HEK293T (cell line): ENCODE measurements at regions not wholly inside any gene's neighbourhood (a gene's known extent, or its start where the extent isn't known, plus 50 kb on each side); places are given as distances from the start of the nearest gene placed in this dataset.

Experiments used
- CTCF ChIA-PET: fragments of 350-600 bp; formaldehyde crosslinking; extraction: SDS; loops from one replicate; lab custom pipeline; 2021; ENCODE audit warnings: antibody characterized with exemption, inconsistent platforms; lab: Yijun Ruan, JAX
- POLR2A ChIA-PET: fragments of 350-600 bp; formaldehyde crosslinking; extraction: SDS; loops from one replicate; lab custom pipeline; 2020; ENCODE audit warnings: antibody characterized with exemption, inconsistent platforms; lab: Yijun Ruan, JAX
- DNase-seq: peaks from one replicate; pipeline ENCODE4 v3.0.0; 2012; ENCODE audit warnings: mixed read lengths; ENCODE audit errors: extremely low spot score
- ARNT ChIP-seq: fragments of 450-650 bp; IDR thresholded peaks from 2 replicates; pipeline ENCODE4 v1.6.1; 2017; ENCODE audit warnings: mild to moderate bottlenecking
- BHLHE40 ChIP-seq: fragments of 450-650 bp; IDR thresholded peaks from 2 replicates; pipeline ENCODE4 v1.6.1; 2016; ENCODE audit warnings: mild to moderate bottlenecking, moderate library complexity, borderline replicate concordance
- CTBP1 ChIP-seq: fragments of 450-650 bp; IDR thresholded peaks from 2 replicates; pipeline ENCODE4 v1.6.1; 2016; ENCODE audit warnings: borderline replicate concordance
- ELF4 ChIP-seq: fragments of 450-650 bp; IDR thresholded peaks from 2 replicates; pipeline ENCODE4 v1.6.1; 2017; ENCODE audit warnings: antibody characterized with exemption
- FOXA1 ChIP-seq: fragments of 450-650 bp; IDR thresholded peaks from 2 replicates; pipeline ENCODE4 v1.6.1; 2016; ENCODE audit warnings: mild to moderate bottlenecking
- FOXK2 ChIP-seq: fragments of 450-650 bp; IDR thresholded peaks from 2 replicates; pipeline ENCODE4 v1.6.1; 2016; ENCODE audit warnings: mild to moderate bottlenecking
- FOXM1 ChIP-seq: fragments of 450-650 bp; IDR thresholded peaks from 2 replicates; pipeline ENCODE4 v1.6.1; 2017; ENCODE audit warnings: mild to moderate bottlenecking, borderline replicate concordance
- HDGF ChIP-seq: fragments of 450-650 bp; IDR thresholded peaks from 2 replicates; pipeline ENCODE4 v1.6.1; 2017; ENCODE audit warnings: antibody characterized with exemption, borderline replicate concordance
- L3MBTL2 ChIP-seq: fragments of 450-650 bp; conservative IDR thresholded peaks from 2 replicates; pipeline ENCODE4 v1.6.1; 2016; ENCODE audit warnings: mild to moderate bottlenecking
- LEF1 ChIP-seq: fragments of 450-650 bp; IDR thresholded peaks from 2 replicates; pipeline ENCODE4 v1.6.1; 2017; ENCODE audit warnings: mild to moderate bottlenecking, borderline replicate concordance
- NFRKB ChIP-seq: fragments of 450-650 bp; IDR thresholded peaks from 2 replicates; pipeline ENCODE4 v1.6.1; 2016; ENCODE audit warnings: mild to moderate bottlenecking, moderate library complexity
- SP1 ChIP-seq: fragments of 450-650 bp; IDR thresholded peaks from 2 replicates; pipeline ENCODE4 v1.6.1; 2017
- SUZ12 ChIP-seq: fragments of 450-650 bp; IDR thresholded peaks from 2 replicates; pipeline ENCODE4 v1.6.1; 2016; ENCODE audit warnings: mild to moderate bottlenecking
- TARDBP ChIP-seq: fragments of 450-650 bp; IDR thresholded peaks from 2 replicates; pipeline ENCODE4 v1.6.1; 2016
- ZNF384 ChIP-seq: fragments of 450-650 bp; IDR thresholded peaks from 2 replicates; pipeline ENCODE4 v1.6.1; 2016
- TF ChIP-seq, protein P1 (sequence below): fragments of 450-650 bp; IDR thresholded peaks from 2 replicates; pipeline ENCODE4 v1.6.1; 2016

GRCh38 chr14:44283836-44284235 lies 223.2 kb downstream of the FSCB start:
- POLR2A ChIA-PET = no interaction called here

DNA sequence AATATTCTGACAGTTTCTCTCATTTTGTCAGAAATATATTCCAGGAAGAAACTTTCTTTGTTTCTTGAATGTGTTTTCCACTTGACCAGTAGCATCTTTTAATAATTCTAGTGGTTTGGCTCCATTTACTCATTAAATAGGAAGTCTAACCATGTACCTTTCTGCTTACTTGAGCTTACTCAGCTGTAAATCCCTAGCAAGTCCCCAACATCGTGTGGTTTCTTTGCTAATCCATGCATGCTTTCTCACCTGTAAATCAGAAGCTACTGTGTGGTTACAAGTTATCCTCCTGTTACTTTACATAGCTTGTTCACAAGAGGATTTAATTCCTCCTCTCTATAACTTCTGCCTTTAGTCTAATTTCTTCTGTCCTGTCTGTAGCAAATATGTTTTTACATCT lies 227.7 kb downstream of the FSCB start:
- CTCF ChIA-PET = no interaction called here
- no peak for DNase-seq
- no peak for TF ChIP-seq ARNT
- no peak for TF ChIP-seq NFRKB
- no peak for TF ChIP-seq FOXA1
- TF ChIP-seq CTBP1 = no peak
- TF ChIP-seq TARDBP = no peak
- TF ChIP-seq BHLHE40 = no peak
- POLR2A ChIA-PET = no interaction called here

More at GRCh38 chr14:44283836-44284235, 223.2 kb downstream of the FSCB start:
- CTCF ChIA-PET = no interaction called here
- TF ChIP-seq ELF4 = no peak
- no peak for DNase-seq

DNA sequence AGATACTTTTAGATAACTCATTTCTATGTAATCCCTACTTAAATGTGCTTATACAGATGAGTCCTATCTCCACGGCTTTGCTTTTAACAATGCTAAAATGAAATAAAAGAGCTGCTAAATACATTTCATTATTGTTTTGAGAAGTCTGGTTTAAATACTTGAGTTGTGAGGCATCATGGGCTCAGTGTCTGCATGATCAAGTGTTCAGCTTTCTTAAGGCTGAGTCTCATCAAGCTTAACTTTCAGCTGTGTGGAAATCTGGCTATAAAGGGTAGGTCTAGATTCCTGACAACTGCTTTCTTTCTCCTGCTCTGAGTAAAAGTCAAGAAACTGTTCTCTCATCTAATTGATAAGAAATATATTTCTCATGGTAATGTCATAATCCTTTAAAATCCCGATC lies 235.4 kb downstream of the FSCB start:
- TF ChIP-seq, protein P1, sequence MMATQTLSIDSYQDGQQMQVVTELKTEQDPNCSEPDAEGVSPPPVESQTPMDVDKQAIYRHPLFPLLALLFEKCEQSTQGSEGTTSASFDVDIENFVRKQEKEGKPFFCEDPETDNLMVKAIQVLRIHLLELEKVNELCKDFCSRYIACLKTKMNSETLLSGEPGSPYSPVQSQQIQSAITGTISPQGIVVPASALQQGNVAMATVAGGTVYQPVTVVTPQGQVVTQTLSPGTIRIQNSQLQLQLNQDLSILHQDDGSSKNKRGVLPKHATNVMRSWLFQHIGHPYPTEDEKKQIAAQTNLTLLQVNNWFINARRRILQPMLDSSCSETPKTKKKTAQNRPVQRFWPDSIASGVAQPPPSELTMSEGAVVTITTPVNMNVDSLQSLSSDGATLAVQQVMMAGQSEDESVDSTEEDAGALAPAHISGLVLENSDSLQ = no peak
- TF ChIP-seq FOXA1 (no peak), SUZ12 (no peak), LEF1 (no peak), L3MBTL2 (no peak), FOXM1 (no peak), NFRKB (no peak), SP1 (no peak), ELF4 (no peak), FOXK2 (no peak), ZNF384 (no peak), CTBP1 (no peak), ARNT (no peak), HDGF (no peak)
- DNase-seq = no peak
- ChIA-PET POLR2A (no interaction called here), CTCF (no interaction called here)

DNA sequence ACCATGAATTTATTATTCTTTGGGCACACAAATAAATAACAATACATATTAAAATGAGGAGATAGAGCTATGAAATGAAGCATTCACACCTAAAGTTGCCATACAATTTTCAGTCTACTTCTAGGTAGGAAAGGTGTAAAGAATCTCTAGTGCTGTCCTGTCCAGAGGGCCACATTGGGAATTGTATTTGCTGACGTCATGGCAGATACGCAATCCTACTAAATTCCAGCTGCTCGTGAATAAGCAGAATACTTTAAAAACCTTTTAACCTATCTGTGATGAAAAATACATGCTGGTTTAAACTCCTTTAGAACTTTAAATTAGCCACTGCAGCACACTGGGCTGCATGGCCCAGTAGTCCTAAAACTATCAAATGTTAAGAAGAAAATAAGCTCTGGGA lies 236.1 kb downstream of the FSCB start:
- ChIA-PET CTCF (no interaction called here), POLR2A (no interaction called here)
- TF ChIP-seq HDGF = no peak
- TF ChIP-seq SP1 = no peak
- TF ChIP-seq CTBP1 = no peak
- no peak for TF ChIP-seq FOXM1
- DNase-seq = no peak

- POLR2A ChIA-PET = no interaction called here
- CTCF ChIA-PET = no interaction called here
- no peak for TF ChIP-seq FOXM1
- no peak for TF ChIP-seq FOXK2
- no peak for TF ChIP-seq ELF4
- TF ChIP-seq NFRKB = no peak
- no peak for TF ChIP-seq SUZ12
- no peak for TF ChIP-seq FOXA1
- TF ChIP-seq HDGF = no peak
- no peak for DNase-seq
Observed at GRCh38 chr14:44265246-44265645, 241.8 kb downstream of the FSCB start.

DNA sequence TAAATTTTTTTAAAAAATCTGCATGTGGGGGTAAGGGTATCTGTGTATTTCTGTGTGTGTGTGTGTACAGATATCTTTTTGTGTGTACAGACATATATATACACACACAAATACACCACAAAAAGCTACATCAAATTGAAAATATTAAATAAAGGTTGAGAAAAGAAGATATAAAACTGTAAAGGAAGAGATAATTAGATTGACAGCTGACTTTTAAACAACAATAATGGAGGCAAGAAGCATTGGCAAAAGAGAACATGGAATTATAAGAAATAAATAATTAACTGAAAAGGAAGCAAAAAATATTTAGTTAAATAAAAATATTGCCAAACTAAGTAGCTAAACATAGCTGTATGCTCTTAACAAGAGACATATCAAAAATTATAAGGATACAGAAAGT lies 291.4 kb downstream of the FSCB start:
- POLR2A ChIA-PET = no interaction called here
- no peak for TF ChIP-seq CTBP1
- TF ChIP-seq ZNF384 = no peak
- TF ChIP-seq BHLHE40 = no peak
- no peak for TF ChIP-seq TARDBP
- TF ChIP-seq ARNT = no peak
- TF ChIP-seq FOXK2 = no peak
- TF ChIP-seq SUZ12 = no peak
- no peak for TF ChIP-seq FOXM1
- TF ChIP-seq SP1 = no peak
- CTCF ChIA-PET = no interaction called here
- DNase-seq = no peak

DNA sequence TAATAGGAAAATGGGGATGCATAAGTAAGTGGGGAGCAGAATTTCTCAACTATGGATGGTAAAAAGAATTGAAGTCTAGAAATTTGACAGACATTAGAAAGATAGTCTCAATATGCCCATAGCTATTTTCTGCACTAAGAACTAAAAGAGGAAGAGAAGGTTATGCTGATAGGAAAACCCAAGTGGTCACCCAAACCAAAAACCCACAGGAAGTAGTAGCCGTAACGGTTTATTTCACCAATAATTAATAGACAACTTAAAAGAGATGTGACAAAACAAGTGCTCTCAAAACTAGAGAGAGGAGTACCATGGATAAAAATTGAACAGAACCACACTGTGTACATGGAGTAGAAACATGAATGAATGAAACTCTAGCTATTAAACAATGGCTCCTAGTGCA lies 295.4 kb downstream of the FSCB start:
- POLR2A ChIA-PET = no interaction called here
- no peak for TF ChIP-seq FOXM1
- no peak for TF ChIP-seq ELF4
- TF ChIP-seq ARNT = no peak
- TF ChIP-seq HDGF = no peak
- TF ChIP-seq BHLHE40 = no peak
- no peak for TF ChIP-seq CTBP1
- no peak for DNase-seq
- CTCF ChIA-PET = no interaction called here

- ChIA-PET CTCF (interaction anchor here (0.5 kb wide), 1 partner anchor 686 kb away, joined by 9 read pairs; no protein-coding TSS in a partner anchor), POLR2A (no interaction called here)
- TF ChIP-seq BHLHE40 (no peak), NFRKB (no peak), LEF1 (no peak), SP1 (no peak), CTBP1 (no peak), TARDBP (no peak), FOXA1 (no peak), ARNT (no peak), HDGF (no peak), FOXM1 (no peak), ELF4 (no peak), L3MBTL2 (no peak), SUZ12 (no peak), ZNF384 (no peak), FOXK2 (no peak)
- TF ChIP-seq, protein P1 = no peak
- DNase-seq = no peak
Observed at GRCh38 chr14:44204061-44204835, 302.8 kb downstream of the FSCB start.
